ENCODE measurements at regions not wholly inside any gene's neighbourhood (a gene's known extent, or its start where the extent isn't known, plus 50 kb on each side); places are given as distances from the start of the nearest gene placed in this dataset.
A peak's percentile ranks its signal among the peaks of the same experiment; 100 is the strongest.

DNA sequence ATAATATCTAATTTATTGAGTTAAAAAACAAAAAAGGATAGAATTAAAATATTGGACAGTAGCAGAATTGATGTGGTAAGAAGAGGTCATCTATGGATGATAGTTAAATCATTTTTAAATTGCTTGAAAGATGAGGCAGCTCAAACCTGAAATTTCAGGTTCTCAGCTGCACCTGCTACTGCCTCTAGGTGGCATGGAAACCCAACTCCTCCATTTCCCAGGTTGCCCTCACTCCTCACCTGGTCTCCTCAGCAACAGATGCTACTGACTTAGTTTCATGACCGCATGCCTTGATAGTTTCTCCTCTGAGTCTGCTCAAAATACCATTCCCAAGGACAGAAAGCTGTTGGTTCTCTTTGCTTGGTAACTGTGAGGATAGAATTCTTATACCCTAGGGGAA, 148.1 kb downstream of the ABHD5 start:
- no peak overlapping the region for H3K56ac ChIP-seq (ENCODE audit: extremely low read depth, insufficient read depth, low read length)
- no peak overlapping the region for H2AK9ac ChIP-seq (replicated peaks; ENCODE audit: low read depth, low read length, poor library complexity)
- H3K4me3 ChIP-seq (ENCODE audit: insufficient read depth, low read depth, low read length), result no peak overlapping the region
- no peak overlapping the region for H3K14ac ChIP-seq (replicated peaks; ENCODE audit: low read depth, low read length)
- WGBS, 2 experiments (ENCODE audit: extremely low coverage in 2 of 2, insufficient read length in 1 of 2), result no CpG with 5 or more reads among the region's 1 CpG
- H3K36me3 ChIP-seq (ENCODE audit: control insufficient read depth, insufficient read depth, low read length), result no peaks in the 10 kb centered on the region
- no peak overlapping the region for H3K27ac ChIP-seq (ENCODE audit: insufficient read depth, low read length)
- H2BK120ac ChIP-seq (ENCODE audit: low read depth, low read length), result no peak overlapping the region
- no peak for ATAC-seq (ENCODE audit: low read depth)
- H2AK5ac ChIP-seq (ENCODE audit: low read depth, low read length), result no peak overlapping the region
- no peak overlapping the region for H4K5ac ChIP-seq (ENCODE audit: low read depth, low read length)
- H3K79me1 ChIP-seq (ENCODE audit: low read depth in 1 of 2, low read length in 2 of 2), result no peaks in the 10 kb centered on the region
- peaks cover 4% of the 10 kb centered on the region for H3K9me3 ChIP-seq (ENCODE audit: control insufficient read depth, insufficient read depth, low read length)
- in situ Hi-C loops (cut with MboI; ENCODE audit: low sequenced_read_pairs) (no loop called here), dilution Hi-C loops (cut with HindIII; ENCODE audit: low sequenced_read_pairs, unreplicated experiment) (no loop called here), intact Hi-C loops (cut with micrococcal nuclease) (no loop called here)
- H3K27me3 ChIP-seq (ENCODE audit: control insufficient read depth, insufficient read depth, low read length), result peaks cover 5% of the 10 kb centered on the region
- no peak overlapping the region for H4K8ac ChIP-seq (ENCODE audit: low read depth in 2 of 2, low read length in 2 of 2)
- H2BK20ac ChIP-seq (ENCODE audit: low read depth, low read length), result no peak overlapping the region
- TF ChIP-seq RAD21 (IDR thresholded peaks at IDR 0.05; ENCODE audit: low read length), result peak; percentile 14; the same call in 1 of the 2 replicates
- no peak for TF ChIP-seq MXI1 (IDR thresholded peaks at IDR 0.05; ENCODE audit: borderline replicate concordance, low read depth, low read length)
- H3K9me1 ChIP-seq (ENCODE audit: insufficient read depth, low read length), result no peaks in the 10 kb centered on the region
- no peak overlapping the region for H3K4me2 ChIP-seq (ENCODE audit: low read depth, low read length)
- no peak overlapping the region for H3K23ac ChIP-seq (ENCODE audit: low read depth, low read length)
- H3K4ac ChIP-seq (ENCODE audit: low read depth, low read length), result no peak overlapping the region
- H4K91ac ChIP-seq (ENCODE audit: insufficient read depth, low read depth, low read length), result no peak overlapping the region
- no peak overlapping the region for H2BK15ac ChIP-seq (ENCODE audit: low read depth, low read length)
- H4K20me1 ChIP-seq (ENCODE audit: insufficient read depth, low read length), result no peaks in the 10 kb centered on the region
- no peak overlapping the region for H3K9ac ChIP-seq (ENCODE audit: low read depth, low read length)
- no peaks in the 10 kb centered on the region for H3K4me1 ChIP-seq (ENCODE audit: control insufficient read depth, insufficient read depth, low read length)
- no peak overlapping the region for H2AFZ ChIP-seq (replicated peaks; ENCODE audit: low read length, poor library complexity)
- ChIA-PET CTCF (no interaction called here), POLR2A (ENCODE audit: unreplicated experiment) (no interaction called here)
- BruUV-seq (replicated peaks), result no TSS peak
- no peak for DNase-seq
- H2BK5ac ChIP-seq (ENCODE audit: low read depth, low read length, poor library complexity, severe bottlenecking), result no peak overlapping the region
- H3K18ac ChIP-seq (ENCODE audit: low read depth, low read length), result no peak overlapping the region

Measured in IMR-90 (cell line).